ENCODE measurements at regions not wholly inside any gene's neighbourhood (a gene's known extent, or its start where the extent isn't known, plus 50 kb on each side); places are given as distances from the start of the nearest gene placed in this dataset.
"Not testable (repeated sequence)": the region's sequence is repeated elsewhere in the genome, so short reads cannot be mapped to it uniquely, and the experiment has no call there.

DNA sequence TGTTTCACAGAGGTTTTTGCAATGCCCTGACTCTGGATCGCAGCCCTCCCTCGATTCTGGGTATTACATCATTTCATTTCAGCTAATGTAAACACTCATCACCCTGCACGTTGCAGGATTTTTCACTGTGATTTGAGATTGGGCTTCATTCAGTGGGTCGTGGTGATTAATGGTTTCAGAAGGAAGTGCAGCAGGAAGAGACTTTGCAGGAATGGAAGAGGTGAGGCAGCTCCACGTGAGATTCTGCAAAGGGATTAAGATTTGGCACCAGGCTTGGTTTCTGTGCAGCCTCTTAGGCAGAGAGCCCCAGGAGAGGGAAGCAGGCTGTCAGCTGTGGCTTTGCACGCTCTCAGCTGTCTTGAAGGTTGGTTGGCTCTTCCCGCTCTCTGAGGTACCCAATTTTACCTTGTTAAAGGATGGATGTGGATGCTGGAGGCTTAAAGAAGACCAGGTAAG, 95.2 kb downstream of the PLCE1 start:
- DNase-seq (ENCODE audit: low read depth), result peak; percentile 28

DNA sequence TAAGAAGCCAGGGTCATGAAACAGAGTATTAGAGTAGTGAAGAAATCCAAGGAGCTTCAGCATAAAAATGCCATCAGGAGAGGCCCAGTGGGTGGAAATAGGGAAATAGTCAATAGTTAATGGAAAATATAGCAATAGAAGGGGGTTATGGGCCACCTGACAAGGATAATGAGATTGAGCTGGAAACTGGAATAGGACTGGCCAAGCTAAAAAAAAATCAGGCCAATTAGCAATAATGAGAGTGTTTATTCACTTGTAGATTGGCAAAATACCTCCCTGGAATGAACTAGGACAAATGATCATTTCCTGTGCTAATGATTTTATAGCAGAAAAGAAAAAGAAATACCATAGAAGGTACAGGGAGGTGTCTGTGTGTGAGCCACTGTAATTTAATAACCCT, 97.9 kb downstream of the PLCE1 start:
- no peak for DNase-seq (ENCODE audit: low read depth)

DNA sequence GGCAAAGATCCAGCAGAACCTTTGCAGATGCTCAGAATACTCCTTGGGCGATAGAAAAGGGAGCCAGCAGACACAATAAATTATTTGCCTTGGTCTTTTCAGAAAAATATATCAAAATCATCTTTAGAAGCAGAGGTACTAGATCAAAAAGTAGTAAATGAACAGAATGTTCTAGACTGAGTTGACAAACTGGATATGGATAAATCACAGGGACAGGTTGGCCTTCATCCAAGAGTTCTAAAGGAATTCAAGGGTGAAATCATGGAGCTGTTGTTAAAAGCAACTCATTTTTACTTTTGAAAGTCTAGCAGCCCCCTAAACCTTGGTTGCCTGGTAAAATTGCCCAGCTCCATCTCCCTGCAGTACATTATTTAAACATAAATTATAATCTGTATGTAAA, 99.1 kb downstream of the PLCE1 start:
- peak; percentile 58 for DNase-seq (ENCODE audit: low read depth)

DNA sequence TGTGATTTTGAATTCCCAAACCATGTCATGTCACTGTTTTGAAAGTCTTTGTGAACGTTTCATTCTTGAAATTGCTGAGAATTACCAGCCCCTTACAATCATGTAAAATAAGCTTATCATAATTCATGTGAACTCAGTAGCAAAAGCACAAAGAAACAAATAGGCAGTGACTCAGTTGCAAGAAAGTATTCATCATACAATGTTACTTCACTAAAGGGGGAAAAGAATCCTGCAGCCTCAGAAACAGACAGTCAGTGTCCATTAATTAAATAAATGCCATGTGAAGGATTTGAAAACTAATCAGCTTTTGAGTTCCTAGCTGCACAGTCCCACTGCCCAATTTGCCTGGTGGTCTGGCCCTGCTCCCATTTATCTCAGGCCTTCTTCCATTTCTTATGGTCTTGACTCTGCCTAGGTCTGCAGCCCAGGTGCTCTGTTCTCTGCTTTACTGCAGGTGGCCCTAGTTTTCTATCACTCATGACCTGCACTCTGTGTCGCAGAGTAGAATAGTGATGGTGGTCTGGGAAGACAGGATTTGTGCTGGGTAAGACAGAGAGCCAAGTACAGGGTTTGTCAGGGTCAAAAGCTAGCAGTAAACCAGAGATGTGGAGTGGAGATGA, 99.7 kb downstream of the PLCE1 start:
- DNase-seq (ENCODE audit: low read depth), result no peak

DNA sequence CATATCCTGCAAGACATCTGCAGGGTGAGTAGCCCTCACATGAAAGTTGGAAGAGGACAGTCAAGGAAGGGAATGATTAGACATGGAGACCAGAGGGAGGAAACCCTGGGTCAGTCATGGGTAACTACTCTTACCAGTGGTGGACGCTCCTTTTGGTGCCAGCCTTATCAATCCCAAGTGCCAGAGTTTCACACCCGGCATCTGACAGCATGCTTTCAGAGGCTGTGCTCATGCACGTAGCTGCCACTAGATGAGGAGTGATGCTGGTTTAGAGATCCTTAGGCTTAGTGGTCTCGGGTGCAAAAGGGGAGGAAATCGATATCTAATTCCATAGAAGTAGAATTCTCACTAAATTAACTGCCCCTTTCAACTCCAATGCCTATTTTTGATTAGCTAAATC, 100.8 kb downstream of the PLCE1 start:
- DNase-seq (ENCODE audit: low read depth), result no peak

DNA sequence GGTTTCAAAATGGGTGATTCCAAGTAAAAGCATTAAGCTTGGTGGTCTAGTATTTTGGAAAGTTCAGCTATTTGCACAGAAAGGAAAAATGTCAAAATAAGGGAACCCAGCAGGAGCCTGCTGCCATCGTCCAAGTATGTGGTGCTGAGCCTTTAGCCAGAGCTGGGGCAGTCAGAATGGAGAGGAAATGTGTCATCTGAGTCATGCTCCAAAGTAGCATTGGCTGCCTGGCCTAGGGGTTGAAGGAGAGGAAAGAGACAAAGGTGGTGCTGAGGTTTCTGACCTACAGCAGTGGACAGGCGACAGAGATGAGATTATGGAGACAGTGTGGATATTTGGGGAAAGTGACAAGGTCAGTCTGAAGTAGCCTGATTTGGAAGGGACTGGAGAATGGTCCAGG, 103.9 kb downstream of the PLCE1 start:
- DNase-seq (ENCODE audit: low read depth), result peak; percentile 69

DNA sequence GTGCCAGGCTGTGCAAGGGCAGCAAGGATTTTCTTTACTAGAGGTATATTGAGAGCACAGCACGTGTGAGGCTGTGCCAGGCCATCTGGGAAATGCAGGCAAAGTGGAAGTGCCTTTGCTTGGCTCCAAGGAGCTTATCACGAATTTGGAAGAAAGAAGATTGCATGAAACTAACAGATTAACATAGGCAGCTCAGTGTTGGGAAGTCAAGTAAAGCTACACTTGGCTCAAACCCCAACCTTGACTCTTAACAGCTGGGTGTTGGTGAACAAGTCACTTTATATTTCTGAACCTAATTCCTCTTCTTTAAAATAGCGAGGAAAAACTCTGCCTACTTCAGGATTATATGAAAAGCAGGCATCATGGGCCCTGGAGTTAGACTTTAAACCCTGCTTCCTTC, 105.2 kb downstream of the PLCE1 start:
- DNase-seq (ENCODE audit: low read depth), result no peak

DNA sequence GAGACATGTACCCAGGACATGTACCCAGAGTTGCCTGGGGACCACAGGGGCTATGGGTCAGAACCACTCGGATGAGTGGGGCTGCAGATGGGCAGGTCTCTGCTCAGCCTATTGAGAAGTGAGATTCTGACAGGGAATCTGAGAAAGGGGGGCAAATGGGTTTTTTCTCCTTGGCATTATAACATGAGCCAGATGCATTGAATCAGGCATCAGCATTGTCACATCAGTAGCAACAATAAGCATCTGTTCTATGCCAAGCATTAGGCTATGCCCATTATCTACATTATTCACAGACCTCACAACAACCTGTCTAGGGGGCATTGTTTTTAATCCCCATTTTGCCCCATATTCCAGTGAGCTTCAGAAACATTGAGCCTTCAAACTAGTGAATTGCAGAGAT, 108.2 kb downstream of the PLCE1 start:
- DNase-seq (ENCODE audit: low read depth), result no peak

DNA sequence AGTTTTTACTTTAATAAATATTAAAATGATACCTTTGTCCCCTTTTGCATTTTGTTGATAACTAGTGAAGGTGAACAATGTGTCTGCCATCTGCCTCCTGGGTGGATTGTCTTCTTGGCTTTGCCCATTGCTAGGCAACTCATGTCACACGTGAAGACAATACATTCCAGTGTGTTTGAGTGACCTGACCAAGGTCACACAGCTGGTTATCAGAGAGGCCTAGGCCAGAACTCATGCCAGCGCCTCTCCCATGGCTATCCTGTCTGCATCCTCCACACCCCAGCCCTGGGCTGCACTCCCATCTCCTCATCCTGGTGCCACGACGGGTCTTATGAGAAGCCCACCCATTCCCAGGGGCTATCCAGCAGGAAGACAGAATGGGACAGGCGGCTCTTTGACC, 108.7 kb downstream of the PLCE1 start:
- DNase-seq (ENCODE audit: low read depth), result peak; percentile 25

DNA sequence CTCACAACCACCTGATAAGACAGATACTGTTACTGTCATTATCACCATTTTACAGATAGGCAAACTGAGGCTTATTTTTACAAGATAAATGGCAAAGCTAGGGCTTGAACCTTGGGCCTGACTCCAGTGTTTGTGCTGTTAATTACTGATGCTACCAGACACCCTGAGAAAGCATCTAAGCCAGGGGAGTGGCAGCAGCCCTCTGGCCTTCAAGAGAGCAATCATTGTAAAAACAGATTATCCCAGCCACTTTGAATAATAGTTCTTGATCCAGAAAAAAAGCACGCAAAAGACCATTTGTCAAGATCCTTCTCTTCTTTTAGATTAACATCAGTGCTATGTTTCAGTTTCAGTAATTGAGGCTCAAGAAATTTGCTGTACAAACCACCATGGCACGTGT, 109.5 kb downstream of the PLCE1 start:
- no peak for DNase-seq (ENCODE audit: low read depth)

DNA sequence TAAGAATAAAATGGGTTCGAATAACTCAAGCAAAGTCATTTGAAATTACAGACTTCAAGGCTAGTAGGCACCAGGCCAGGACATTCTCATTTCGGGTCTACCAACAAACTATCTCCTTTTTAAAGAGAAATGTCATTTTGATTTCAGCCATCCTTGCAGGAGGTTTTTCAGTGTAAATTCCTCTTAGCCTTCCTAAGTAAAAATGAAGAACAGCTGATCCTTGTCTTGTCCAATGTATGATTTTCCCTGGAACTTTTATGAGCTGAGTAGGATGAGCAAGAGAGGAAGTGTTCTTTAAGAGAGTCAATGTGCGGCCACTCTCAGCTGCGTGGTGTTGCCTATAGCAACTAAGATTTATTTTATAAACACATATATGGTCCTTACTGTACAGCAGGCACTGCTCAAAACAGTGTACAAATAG, 110.1 kb downstream of the PLCE1 start:
- peak; percentile 81 for DNase-seq (ENCODE audit: low read depth)

DNA sequence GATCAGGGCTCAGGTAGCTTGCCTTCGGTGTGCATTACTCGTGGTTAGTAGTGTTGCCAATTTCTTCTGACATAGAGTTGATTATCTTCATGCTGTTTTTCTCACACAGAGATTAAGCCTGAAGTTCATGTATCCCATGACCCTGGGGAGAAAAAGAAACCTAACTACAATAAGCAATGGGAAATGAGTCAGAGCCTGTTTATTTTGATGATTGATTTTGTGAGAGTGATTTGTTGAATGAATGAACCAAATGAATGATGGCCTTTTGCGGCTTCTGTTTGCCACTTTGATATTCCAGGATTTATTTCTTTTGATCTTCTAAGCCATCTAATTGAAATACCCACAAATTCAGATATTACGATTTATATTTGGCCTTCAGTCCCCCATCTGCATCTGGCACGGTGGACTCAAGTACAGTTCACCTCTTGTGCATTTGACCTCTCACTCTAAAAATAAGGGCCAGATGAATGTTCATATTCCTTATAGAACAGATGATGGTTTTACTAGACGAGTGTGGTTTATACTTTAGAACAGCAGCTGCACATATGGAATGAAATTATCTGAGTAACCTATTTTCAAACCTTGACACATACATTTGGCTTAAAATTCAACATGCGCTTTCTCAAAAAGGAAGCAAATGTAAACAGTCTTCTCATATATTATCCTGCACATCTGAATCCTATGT, 110.7 kb downstream of the PLCE1 start:
- peak; percentile 78 for DNase-seq (ENCODE audit: low read depth)

DNA sequence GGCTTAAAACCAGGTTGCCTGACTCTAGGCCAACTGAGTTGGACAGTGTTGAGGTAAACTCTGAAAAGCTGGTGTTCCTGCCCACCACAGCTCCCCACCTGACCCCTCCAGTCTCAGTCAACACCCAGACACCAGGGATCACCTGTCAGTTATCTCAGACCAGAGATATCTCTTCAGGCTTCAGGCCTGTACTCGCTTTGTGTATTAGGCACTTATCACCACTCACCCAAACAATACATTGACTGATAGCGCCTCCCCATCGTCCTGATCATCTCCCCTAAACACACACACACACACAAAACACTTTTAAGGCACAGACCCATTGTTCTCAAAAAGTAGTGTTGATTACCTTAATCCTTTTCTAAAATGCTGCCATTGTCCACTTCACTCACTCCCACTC, 111.5 kb downstream of the PLCE1 start:
- DNase-seq (ENCODE audit: low read depth), result no peak

DNA sequence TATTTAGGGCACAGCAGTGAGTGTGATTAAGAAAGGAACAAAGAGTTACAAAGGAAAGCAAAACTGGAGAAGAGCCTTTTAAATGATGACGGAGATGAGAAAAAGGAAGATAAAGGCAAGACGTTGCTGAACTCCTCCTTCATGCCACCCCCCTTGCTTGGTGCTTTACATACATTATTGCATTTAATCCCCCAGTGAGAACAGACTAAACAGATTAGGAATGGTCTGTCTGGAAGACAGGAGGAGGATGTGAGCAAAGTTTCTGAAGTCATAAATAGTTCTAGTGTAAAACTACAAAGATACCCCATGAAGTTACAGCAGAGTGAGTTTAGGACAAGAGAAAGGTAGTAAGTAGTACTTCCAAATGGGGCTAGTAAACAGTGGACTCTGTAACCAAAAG, 113.5 kb downstream of the PLCE1 start:
- no peak for DNase-seq (ENCODE audit: low read depth)

DNA sequence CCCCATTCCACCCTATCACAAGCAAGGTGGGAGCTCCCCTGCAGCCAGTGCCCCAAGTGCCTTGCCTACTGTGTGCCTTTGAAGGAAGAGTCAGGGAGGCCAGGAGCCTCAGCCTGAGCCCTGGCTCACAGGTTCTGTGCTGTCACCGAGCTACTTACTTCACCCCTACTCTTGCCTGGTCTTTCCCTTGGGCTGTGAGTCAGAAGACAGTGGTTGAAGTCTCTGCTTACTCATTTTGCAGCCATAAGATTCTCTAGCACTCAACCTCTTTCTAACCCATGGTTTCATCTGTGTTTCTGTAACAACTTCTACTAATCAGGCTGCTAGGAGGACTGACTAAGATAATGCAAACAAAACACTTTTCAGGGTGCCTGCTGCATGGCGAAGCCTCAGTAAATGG, 114.5 kb downstream of the PLCE1 start:
- DNase-seq (ENCODE audit: low read depth), result peak; percentile 89

DNA sequence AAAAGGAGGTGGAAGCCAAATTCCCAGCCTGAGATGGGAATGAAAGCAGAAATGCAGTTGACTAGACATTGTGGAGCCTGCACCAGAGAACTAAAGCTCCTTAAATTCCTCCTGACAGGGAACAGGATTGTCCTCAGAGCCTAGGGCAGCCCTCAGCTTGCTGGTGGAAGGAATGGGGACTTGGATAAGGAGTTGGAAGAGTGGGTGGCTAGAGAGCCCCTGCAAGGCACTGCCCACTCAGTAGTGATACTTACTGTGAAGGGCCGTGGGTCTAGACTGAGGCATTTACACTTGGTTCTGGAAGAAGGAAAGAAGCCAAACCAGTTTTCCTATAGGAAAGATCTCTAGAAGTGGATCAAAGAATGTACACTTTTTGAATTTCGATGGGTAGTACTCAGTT, 117.6 kb downstream of the PLCE1 start:
- no peak for DNase-seq (ENCODE audit: low read depth)

DNA sequence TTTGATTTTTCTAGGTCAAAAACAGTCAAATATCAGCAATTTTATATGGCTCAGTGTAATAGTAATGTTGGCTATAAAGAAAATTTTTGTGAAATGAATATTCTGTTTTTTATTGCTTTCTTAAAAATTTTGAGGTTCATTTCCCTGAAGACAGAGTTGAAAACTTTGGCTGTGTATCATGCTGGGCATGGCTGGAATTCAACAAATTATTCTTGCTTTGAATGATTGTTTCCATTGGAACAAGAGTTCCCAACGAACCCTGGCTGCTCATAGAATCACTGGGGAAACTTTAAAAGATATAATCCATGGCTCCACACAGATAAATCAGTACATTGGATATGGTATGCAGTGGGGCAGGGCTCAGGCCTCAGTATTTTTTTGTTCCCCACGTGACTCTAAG, 118.6 kb downstream of the PLCE1 start:
- no peak for DNase-seq (ENCODE audit: low read depth)

DNA sequence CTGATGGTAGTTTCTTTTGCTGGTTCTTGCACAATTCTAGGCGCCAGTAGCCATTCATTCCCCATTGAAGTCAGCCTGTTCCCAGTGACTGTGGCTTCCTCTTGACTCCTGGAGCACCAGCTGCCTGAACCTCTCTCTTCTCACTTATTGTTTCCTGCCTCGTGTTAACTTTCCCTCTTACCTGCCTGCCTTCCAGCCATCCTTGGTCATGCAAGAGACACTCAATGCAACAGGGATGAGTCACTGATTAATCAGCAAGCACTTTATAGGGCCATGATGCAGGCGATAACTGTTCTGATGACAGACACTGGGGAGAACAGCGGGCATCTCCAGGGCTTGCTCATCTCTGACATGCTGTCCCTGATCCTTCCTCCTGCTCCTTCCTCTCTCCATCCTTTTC, 122.0 kb downstream of the PLCE1 start:
- DNase-seq (ENCODE audit: low read depth), result peak; percentile 91

DNA sequence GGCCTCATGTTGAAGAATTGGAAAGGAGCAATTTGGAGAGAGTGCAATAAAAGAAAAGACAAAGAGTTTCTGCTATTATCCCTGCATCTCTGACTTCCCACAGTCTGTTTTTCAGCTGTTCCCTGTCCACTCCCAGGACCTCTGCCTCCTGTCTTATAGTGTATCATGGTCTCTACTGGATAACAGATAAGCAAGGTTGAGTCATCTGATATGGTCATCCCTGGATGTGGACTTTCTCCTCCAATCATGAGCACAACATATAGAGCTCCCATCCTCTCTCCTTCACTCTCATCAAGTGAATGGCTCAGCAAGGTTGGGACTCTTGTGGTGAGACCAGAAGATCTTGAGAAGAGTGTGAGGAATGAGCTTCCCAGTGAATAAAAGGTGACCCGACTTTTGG, 123.1 kb downstream of the PLCE1 start:
- DNase-seq (ENCODE audit: low read depth), result no peak

DNA sequence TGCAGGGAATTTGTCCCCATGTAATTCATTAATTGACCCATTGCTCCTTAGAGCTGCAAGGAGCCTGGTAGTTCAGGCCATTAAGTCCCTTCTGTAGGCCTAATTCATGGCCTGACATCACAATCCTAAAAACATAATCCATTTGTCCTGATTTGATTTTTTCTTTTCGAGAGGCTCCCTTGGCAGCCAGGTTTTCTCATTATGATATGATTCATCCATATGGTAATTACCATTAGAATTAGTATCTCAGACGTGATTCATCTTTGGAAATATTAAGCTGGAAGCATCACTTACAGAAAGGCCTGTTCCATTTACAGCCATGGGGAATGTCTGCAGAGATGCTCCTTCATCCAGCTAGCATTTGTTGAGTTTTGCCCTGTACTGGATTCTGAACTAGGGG, 128.5 kb downstream of the PLCE1 start:
- no peak for DNase-seq (ENCODE audit: low read depth)

DNA sequence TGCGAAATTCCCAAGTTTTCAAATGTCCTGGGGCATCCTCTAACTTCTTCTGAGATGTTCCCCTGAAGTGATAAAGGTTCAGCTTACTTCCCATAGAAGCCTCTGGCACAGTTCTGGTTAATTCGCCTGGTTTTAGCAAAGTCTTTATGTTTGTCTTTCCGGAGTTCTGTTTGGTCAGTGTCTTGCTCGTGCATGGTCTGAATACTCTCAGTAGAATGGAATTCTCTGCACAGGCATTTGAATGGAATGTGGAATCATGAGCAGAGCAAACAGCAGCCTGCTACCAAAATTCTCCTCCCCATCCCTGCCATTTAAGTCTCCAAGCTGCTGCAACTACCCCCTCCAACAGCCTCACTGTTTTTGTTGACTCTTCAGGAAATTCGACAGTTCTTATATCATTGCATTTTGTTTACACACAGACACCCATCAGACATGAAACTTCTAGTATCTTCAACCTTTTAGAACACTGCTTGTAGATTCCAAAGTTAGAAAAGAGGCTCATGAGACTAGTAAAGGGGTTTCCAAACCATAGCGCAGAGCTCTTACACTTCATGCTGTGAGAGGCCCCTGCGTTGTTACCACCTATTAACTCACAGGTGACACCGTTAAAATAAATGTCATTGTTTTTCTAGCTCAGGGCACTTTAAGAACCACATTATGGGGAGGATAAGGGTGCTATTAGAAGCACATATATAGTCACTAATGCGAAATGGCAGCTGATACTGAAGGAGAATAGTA, 129.7 kb downstream of the PLCE1 start:
- peak; percentile 88 for DNase-seq (ENCODE audit: low read depth)

DNA sequence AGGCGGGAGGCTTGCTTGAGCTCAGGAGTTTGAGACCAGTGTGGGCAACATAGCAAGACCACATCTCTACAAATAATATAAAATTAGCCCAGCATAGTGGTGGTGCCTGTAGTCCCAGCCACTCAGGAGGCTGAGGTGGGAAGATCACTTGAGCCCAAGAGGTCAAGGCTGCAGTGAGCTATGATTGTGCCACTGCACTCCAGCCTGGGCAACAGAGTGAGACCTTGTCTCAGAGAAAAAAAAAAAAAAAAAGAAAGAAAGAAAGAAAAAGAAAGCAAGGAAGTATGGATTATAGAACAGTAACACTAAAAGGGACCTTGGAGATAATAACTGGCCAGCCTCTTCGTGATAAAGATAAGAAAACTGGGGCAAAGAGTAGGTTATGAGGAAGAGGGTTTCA, 130.4 kb downstream of the PLCE1 start:
- DNase-seq (ENCODE audit: low read depth), result not testable (repeated sequence)

DNA sequence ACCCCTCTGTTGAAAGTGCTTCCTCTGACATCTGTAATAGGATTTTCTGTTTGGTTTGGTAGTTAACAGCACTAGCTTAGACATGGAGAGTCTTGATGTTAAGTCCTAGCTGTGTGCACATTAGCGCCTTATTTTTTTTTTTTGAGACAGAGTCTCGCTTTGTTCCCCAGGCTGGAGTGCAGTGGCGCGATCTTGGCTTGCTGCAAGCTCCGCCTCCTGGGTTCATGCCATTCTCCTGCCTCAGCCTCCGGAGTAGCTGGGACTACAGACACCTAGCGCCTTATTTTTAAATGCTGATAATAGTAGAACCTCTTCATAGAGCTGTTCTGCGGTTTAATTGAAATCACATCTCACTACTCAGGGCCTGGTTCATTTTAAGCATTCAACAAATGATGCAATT, 131.5 kb downstream of the PLCE1 start:
- DNase-seq (ENCODE audit: low read depth), result peak; percentile 39
